HG02938 (cell line): ENCODE measurements at regions not wholly inside any gene's neighbourhood (a gene's known extent, or its start where the extent isn't known, plus 50 kb on each side); places are given as distances from the start of the nearest gene placed in this dataset.

Experiments used
- ATAC-seq: cut with Tn5 transposase; IDR thresholded peaks from one replicate; pipeline ENCODE4 v1.9.1; 2021; ENCODE audit warnings: mild to moderate bottlenecking, moderate library complexity; ENCODE audit not compliant: unreplicated experiment

DNA sequence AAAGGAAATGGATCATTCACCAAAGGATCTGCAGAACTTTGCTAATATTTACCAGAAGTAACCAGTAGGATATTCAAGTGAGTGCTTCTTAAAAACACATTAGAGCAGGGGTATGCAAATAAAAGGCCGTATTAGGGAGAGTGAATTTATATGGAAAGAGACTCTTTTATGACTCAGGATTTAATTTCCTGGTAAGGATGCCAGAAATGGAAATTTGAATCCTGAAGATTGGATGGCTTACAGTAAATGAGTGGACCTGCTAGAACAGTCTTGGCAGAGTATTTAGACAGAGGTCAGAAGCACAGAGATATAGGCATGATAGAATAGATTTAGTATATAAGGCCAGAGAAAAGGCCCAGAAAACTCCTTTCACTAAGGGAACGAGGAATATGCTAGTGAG is 201.6 kb downstream of the SLITRK5 start:
- ATAC-seq: no peak

DNA sequence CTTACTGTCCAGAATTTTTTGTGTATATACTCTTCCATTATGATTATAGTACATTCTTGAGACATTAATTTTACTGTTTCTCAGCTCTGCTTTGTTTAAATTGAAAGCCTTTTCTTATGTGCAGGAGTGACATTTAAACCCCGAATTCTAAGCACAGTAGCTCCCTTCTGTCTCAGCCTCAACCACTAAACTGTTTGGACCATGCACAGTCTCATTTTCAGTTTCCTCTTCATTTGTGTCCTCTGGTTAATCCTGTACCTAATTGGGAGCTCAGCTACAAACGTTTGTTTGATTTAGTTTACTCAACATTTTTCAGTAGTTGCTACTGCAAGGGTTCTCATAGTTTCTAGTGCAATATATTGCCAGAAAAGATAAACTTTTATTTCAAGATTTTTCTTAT is 206.3 kb downstream of the SLITRK5 start:
- ATAC-seq: no peak

GRCh38 chr13:87878706-87879105 is 207.5 kb downstream of the SLITRK5 start:
- ATAC-seq: no peak

DNA sequence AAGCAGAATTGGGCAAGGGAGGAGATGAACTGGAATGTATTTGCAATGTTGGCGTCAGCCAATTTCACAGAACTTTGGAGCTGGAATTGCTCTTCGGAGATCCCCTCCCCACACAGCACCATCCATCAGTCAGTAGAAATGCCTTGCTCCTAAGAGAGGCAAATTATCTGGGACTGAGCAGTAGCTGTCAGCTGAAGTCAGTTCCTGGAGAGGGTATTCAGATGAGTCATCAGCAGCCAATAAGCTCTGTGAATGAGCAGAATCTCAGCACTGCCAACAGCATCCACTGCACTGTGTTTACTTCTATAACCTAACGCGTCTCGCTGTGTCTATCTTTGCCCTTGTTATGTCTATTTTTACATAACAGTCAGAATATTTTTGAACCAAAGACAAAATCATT is 213.7 kb downstream of the SLITRK5 start:
- ATAC-seq: no peak

DNA sequence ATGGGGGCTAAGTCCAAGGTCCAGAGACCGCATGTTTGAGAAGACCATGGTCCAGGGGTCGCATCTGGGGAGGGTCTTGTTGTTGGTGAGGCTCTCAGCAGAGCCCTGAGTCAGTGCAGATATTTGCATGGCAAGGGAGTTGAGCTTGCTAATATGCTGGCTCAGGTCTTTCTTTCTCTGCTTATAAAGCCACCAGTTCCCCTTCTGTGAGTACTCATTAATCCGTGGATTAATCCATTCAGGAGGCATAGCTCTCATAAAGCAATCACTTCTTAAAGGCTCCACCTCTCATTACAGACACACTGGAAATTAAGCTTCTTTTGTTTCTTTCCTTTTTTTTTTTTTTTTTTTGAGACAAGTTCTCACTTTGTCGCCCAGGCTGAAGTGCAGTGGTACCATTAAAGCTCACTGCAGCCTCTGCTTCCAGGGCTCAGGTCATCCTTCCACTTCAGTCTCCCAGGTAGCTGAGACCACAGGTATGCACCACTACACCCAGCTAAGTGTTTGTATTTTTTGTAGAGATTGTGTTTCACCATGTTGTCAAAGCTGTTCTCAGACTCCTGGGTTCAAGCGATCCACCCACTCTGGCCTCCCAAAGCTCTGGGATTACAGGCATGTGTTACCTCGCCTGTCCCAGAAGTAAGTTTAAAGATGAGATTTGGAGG is 216.4 kb downstream of the SLITRK5 start:
- no peak for ATAC-seq

GRCh38 chr13:87889254-87889653 is 218.1 kb downstream of the SLITRK5 start:
- ATAC-seq: no peak

- ATAC-seq: no peak
Observed at GRCh38 chr13:87893186-87893585, 222.0 kb downstream of the SLITRK5 start.

- ATAC-seq: no peak
Observed at GRCh38 chr13:87894059-87894458, 222.9 kb downstream of the SLITRK5 start.

- no peak for ATAC-seq
Observed at GRCh38 chr13:87903553-87903952, 232.4 kb downstream of the SLITRK5 start.

DNA sequence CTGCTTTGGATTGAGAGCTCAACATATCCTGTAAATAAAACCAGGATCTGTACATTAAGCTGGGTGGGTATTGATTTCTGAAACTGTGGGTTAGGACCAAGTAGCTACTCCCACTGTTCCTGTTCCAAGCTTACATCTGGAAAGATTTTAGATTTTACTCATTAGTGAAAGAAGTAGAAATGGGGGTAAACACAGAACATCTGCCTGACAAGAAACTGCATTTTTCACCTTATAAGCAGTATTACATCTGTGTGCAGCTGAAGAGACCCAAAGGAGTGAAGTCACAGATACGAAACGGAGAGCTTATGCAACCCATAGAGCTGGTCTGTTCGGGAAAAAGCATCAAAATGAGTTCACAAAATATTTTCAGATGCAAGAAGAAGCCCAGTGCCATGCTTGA is 235.2 kb downstream of the SLITRK5 start:
- no peak for ATAC-seq

GRCh38 chr13:87907202-87907601 is 236.0 kb downstream of the SLITRK5 start:
- no peak for ATAC-seq

DNA sequence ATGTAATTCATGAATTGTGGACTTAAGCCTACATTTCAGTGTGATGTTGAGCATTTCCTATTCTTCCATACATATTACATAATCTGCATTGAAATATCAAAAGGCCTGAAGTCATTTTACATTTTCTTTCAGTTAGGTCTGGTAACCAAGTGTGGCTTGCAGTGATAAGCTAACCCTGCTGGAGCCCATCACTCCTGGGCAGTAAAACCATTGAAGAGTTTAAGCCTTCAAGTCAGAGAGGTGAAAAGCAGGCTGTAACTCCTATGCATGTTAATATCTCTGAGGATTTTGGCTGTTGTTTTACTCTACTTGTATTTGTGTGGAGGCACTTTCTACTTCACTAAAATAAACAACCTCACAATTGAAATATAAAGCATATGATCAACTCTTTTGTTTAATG is 248.8 kb downstream of the SLITRK5 start:
- no peak for ATAC-seq

GRCh38 chr13:87923753-87924152 is 252.6 kb downstream of the SLITRK5 start:
- no peak for ATAC-seq

- no peak for ATAC-seq
Observed at GRCh38 chr13:87925006-87925405, 253.8 kb downstream of the SLITRK5 start.

GRCh38 chr13:87940776-87941175 is 269.6 kb downstream of the SLITRK5 start:
- ATAC-seq: no peak

- no peak for ATAC-seq
Observed at GRCh38 chr13:87941226-87941625, 270.1 kb downstream of the SLITRK5 start.

- no peak for ATAC-seq
Observed at GRCh38 chr13:87942205-87942604, 271.0 kb downstream of the SLITRK5 start.

DNA sequence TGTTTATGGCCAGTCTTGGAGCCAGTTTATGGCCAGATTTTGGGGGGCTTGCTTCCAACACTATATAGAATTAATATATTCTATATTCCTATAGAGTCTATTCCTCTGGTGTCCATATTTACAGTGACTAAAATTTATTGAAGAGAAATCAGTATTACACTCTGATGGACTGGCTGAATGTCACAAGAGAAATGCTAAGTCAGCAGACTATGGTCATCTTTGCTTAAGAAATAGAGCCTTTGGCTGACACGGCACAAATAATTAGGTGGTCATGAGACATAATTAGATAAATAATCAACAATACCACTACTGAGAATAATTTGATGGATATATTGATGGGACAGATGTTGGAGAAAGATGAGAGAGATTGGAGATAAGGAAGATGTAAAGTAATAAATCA is 272.9 kb downstream of the SLITRK5 start:
- no peak for ATAC-seq

DNA sequence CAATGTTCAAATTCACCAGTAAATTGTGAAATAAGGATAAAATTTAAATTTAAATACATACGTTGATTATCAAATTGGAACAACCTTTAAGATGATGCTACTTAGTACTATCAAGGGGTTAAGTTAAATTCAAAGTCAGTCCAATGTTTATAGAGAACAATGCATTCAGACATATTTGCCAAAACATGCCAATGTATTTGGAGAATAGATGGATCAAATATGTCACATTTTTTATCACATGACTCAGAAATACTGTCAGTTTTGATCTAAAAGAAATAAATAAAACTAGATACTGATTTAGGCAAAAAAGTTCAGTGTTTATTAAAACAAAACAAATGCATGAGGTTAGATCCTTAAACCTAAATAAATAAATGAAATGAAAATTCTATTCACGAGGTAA is 281.2 kb downstream of the SLITRK5 start:
- no peak for ATAC-seq

- ATAC-seq: no peak
Observed at GRCh38 chr13:87953381-87953780, 282.2 kb downstream of the SLITRK5 start.

- no peak for ATAC-seq
Observed at GRCh38 chr13:87954091-87954490, 282.9 kb downstream of the SLITRK5 start.

- ATAC-seq: no peak
Observed at GRCh38 chr13:87961546-87961945, 290.4 kb downstream of the SLITRK5 start.

DNA sequence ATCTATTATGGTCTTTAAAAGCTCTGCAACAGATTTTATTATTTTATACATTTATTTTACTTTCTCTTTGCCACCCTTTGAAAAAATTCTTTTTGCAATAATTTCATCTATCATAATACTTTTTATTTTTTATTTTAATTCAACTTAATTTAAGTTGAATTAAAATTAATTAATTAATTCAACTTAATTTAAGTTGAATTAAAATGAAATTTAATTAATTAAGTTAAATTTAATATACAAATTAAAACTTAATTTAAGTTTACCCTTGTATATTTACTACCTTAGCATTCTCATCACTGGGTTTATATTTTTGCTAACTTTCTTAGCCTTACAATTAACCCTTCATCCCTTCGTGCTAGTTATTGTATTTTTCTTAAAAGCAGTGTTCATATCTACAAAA is 301.4 kb downstream of the SLITRK5 start:
- ATAC-seq: no peak
